Osteocyte (in vitro differentiated cells): ENCODE measurements at regions not wholly inside any gene's neighbourhood (a gene's known extent, or its start where the extent isn't known, plus 50 kb on each side); places are given as distances from the start of the nearest gene placed in this dataset.

Experiments
- DNase-seq: peaks from one replicate; pipeline ENCODE4 v3.0.0; 2021; ENCODE audit warnings: mixed read lengths; ENCODE audit not compliant: unreplicated experiment; ENCODE audit errors: extremely low spot score
- H3K27ac Mint-ChIP-seq: one replicate; pipeline ENCODE4 v1.8.0; 2021; ENCODE audit warnings: mild to moderate bottlenecking, mixed read lengths; ENCODE audit not compliant: unreplicated experiment
- H3K27me3 Mint-ChIP-seq: one replicate; pipeline ENCODE4 v1.8.0; 2021; ENCODE audit warnings: mixed read lengths; ENCODE audit not compliant: unreplicated experiment
- H3K36me3 Mint-ChIP-seq: one replicate; pipeline ENCODE4 v1.8.0; 2021; ENCODE audit warnings: mixed read lengths; ENCODE audit not compliant: unreplicated experiment
- H3K4me1 Mint-ChIP-seq: one replicate; pipeline ENCODE4 v1.8.0; 2021; ENCODE audit warnings: mixed read lengths; ENCODE audit not compliant: unreplicated experiment
- H3K4me3 Mint-ChIP-seq: one replicate; pipeline ENCODE4 v1.8.0; 2021; ENCODE audit warnings: mild to moderate bottlenecking, moderate library complexity, mixed read lengths; ENCODE audit not compliant: unreplicated experiment
- H3K9me3 Mint-ChIP-seq: one replicate; pipeline ENCODE4 v1.8.0; 2021; ENCODE audit warnings: mixed read lengths; ENCODE audit not compliant: unreplicated experiment
- TF ChIP-seq, protein P1 (sequence below): fragments of 200-600 bp; sonication (generic); IDR thresholded peaks from 2 replicates; pipeline ENCODE4 v1.5.0; 2021; ENCODE audit warnings: antibody characterized with exemption, mild to moderate bottlenecking, moderate library complexity

DNA sequence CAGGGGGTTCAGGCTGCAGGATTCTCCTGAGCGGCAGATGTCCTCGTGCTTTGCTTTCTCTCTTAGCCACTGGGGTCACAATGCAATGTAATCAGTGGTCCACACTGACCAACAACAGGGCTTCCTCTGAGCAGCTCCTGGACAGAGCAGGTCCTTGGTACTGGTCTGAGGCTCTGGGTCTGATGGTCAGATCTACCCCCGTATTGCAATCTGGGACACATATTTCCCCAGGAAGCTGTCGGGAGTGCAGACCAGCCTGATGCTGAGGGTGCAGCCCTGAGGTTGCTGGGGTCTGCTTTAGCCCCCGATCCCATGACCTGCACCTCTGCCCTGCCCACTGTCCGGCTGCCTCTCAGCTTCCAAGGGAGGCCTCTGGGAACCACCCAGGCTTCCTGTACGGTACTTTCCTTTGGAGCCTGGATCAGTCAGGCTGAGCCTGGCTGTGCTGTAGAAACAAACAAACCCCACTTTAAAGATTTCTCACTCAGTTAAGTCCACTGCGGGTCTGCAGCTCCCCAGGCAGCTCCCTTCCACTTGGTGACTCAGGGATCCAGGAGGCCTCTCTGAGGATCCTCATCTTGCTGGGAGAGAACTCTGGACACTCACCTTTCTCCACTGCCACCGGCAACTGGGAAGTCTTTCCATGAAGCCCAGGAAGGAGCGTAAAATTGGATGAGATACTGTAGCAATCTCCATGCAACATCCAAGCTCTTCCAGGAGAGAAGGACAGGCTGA lies 1046.6 kb downstream of the TBC1D22A start:
- no peaks in the 10 kb centered on the region for H3K36me3 Mint-ChIP-seq
- TF ChIP-seq, protein P1, sequence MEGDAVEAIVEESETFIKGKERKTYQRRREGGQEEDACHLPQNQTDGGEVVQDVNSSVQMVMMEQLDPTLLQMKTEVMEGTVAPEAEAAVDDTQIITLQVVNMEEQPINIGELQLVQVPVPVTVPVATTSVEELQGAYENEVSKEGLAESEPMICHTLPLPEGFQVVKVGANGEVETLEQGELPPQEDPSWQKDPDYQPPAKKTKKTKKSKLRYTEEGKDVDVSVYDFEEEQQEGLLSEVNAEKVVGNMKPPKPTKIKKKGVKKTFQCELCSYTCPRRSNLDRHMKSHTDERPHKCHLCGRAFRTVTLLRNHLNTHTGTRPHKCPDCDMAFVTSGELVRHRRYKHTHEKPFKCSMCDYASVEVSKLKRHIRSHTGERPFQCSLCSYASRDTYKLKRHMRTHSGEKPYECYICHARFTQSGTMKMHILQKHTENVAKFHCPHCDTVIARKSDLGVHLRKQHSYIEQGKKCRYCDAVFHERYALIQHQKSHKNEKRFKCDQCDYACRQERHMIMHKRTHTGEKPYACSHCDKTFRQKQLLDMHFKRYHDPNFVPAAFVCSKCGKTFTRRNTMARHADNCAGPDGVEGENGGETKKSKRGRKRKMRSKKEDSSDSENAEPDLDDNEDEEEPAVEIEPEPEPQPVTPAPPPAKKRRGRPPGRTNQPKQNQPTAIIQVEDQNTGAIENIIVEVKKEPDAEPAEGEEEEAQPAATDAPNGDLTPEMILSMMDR, result no peak
- no peak overlapping the region for H3K4me3 Mint-ChIP-seq
- peak; percentile 77 for DNase-seq
- H3K27ac Mint-ChIP-seq, result no peak overlapping the region
- H3K4me1 Mint-ChIP-seq, result no peaks in the 10 kb centered on the region
- H3K27me3 Mint-ChIP-seq, result no peaks in the 10 kb centered on the region
- no peaks in the 10 kb centered on the region for H3K9me3 Mint-ChIP-seq

DNA sequence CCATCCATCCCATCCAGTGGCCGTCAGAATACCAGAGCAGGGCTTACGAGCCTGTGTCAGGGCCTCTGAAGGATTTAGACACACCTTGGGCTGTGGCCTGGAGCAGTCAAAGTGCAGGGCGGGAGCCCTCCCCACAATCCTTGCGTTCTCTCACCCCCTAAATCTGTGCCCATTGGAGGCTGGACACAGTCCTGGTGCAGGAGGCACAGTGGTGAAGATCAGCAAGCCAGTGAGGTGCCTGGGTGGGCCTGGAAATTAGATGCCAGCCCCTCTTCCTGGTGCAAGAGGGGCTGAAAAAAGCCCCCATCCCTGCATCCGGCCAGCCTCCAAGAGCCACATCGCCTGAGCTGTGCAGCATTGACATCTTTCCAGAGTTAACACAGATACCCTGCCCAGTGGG lies 1045.8 kb downstream of the TBC1D22A start:
- Mint-ChIP-seq H3K27ac (no peak overlapping the region), H3K4me1 (no peaks in the 10 kb centered on the region), H3K9me3 (no peaks in the 10 kb centered on the region), H3K4me3 (no peak overlapping the region), H3K27me3 (no peaks in the 10 kb centered on the region), H3K36me3 (no peaks in the 10 kb centered on the region)
- TF ChIP-seq, protein P1, result no peak
- peak; percentile 77 for DNase-seq

DNA sequence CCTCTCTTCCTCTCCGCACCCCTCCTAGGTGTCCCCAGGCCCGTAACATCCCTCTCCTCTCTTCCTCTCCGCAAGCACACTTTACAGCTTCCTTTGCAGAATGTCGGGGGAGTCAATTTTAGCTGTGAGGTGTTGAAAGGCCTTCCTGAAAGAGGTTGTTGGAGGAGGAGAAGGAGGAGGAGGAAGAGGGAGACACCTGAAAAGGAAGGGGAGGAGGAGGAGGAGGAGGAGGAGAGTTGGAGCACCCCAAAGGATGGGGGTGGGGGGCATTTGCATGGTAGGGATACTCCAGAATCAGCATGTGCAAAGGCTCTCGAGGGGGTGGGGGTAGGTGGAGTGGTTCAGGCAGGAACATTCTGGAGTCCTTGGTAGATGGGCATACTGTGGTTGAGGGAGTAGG lies 1045.1 kb downstream of the TBC1D22A start:
- Mint-ChIP-seq H3K9me3 (no peaks in the 10 kb centered on the region), H3K4me1 (no peaks in the 10 kb centered on the region), H3K4me3 (no peak overlapping the region), H3K36me3 (no peaks in the 10 kb centered on the region), H3K27me3 (no peaks in the 10 kb centered on the region), H3K27ac (no peak overlapping the region)
- TF ChIP-seq, protein P1, result no peak
- peak; percentile 73 for DNase-seq

DNA sequence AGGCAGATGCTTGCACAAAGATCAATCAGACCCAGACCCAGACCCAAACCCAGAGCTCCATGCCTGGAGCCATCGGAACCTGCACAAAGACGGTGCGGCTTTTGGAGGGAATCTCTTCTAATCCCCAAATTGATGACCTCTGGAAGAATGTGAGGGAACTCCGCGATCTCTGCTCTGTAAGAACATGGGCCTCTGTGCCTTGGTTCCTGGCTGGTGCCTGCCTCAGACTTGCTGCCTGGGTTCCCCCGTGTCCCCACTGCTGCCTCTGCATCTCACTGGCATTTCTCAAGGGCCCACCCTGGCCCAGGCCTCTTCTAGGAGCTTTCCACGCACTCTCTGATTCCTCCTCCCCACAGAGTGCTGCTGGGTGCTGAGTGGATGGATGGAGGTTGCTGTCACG lies 1044.4 kb downstream of the TBC1D22A start:
- TF ChIP-seq, protein P1, result no peak
- Mint-ChIP-seq H3K9me3 (peaks cover 2% of the 10 kb centered on the region), H3K27me3 (no peaks in the 10 kb centered on the region), H3K4me3 (no peak overlapping the region), H3K36me3 (no peaks in the 10 kb centered on the region), H3K27ac (no peak overlapping the region), H3K4me1 (no peaks in the 10 kb centered on the region)
- DNase-seq, result peak; percentile 40

DNA sequence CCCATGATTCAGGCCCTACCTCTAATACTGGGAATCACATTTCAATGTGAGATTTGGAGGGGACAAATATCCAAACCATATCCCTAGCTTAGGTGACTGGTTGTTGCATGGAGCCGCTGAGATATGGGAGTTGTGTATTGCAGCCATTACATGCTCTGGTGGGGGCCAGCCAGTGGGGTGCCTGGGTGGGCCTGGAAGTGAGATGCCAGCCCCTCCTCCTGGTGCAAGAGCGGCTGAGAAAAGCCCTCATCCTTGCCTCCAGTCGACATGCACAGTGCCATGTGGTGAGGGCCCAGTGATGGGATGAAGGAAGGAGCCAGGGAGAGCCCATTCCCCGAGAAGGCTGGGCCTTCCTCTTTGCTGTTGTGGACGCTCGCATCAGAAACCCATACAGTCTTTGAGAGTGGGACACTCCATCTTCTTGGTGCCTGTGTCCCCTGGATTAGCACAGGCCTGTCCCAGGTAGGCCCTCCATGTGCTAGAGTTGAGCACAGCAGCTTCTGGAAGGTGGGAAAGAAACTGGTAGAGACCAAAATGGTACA lies 1043.0 kb downstream of the TBC1D22A start:
- Mint-ChIP-seq H3K27me3 (no peaks in the 10 kb centered on the region), H3K9me3 (peaks cover 7% of the 10 kb centered on the region), H3K27ac (no peak overlapping the region), H3K4me1 (no peaks in the 10 kb centered on the region), H3K4me3 (no peak overlapping the region), H3K36me3 (no peaks in the 10 kb centered on the region)
- DNase-seq, result peak; percentile 60
- TF ChIP-seq, protein P1, result no peak
